ENCODE measurements at regions not wholly inside any gene's neighbourhood (a gene's known extent, or its start where the extent isn't known, plus 50 kb on each side); places are given as distances from the start of the nearest gene placed in this dataset.

GRCh38 chr6:145468534-145468933, 266.8 kb downstream of the EPM2A start (continued):
- no peak for TF ChIP-seq ZNF532 (CRISPR knock-in tag; IDR thresholded peaks at IDR 0.05; ENCODE audit: borderline replicate concordance)
- TF ChIP-seq, protein P1, sequence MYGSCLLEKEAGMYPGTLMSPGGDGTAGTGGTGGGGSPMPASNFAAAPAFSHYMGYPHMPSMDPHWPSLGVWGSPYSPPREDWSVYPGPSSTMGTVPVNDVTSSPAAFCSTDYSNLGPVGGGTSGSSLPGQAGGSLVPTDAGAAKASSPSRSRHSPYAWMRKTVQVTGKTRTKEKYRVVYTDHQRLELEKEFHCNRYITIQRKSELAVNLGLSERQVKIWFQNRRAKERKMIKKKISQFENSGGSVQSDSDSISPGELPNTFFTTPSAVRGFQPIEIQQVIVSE (CRISPR knock-in tag; IDR thresholded peaks at IDR 0.05; ENCODE audit: borderline replicate concordance): no peak
- no peak for TF ChIP-seq TP53 (CRISPR knock-in tag; IDR thresholded peaks at IDR 0.05)
- no peak for TF ChIP-seq GRHL2 (CRISPR knock-in tag; IDR thresholded peaks at IDR 0.05; ENCODE audit: insufficient replicate concordance, severe bottlenecking)
- no peak for TF ChIP-seq CREB1 (CRISPR knock-in tag; IDR thresholded peaks at IDR 0.05)

- Mint-ChIP-seq H3K4me3 (no peak overlapping the region), H3K36me3 (no peaks in the 10 kb centered on the region), H3K4me1 (no peaks in the 10 kb centered on the region), H3K27me3 (ENCODE audit: low read depth) (no peaks in the 10 kb centered on the region; the same call in 1 of the 2 replicates), H3K27ac (no peak overlapping the region), H3K9me3 (peaks cover 13% of the 10 kb centered on the region)
- no peak for TF ChIP-seq ZBTB21 (CRISPR knock-in tag; IDR thresholded peaks at IDR 0.05; ENCODE audit: borderline replicate concordance)
- TF ChIP-seq SP1 (CRISPR knock-in tag; conservative IDR thresholded peaks at IDR 0.05): no peak
- TF ChIP-seq ZNF317 (CRISPR knock-in tag; IDR thresholded peaks at IDR 0.05; ENCODE audit: borderline replicate concordance, low read depth): no peak
- TF ChIP-seq TCF7 (CRISPR knock-in tag; IDR thresholded peaks at IDR 0.05; ENCODE audit: low read depth): no peak
- TF ChIP-seq FOXJ3 (CRISPR knock-in tag; IDR thresholded peaks at IDR 0.05; ENCODE audit: borderline replicate concordance): no peak
- no peak for TF ChIP-seq ZNF425 (CRISPR knock-in tag; conservative IDR thresholded peaks at IDR 0.05)
- TF ChIP-seq SOX15 (CRISPR knock-in tag; IDR thresholded peaks at IDR 0.05): no peak
- TF ChIP-seq JUN (CRISPR knock-in tag; IDR thresholded peaks at IDR 0.05): no peak
- no peak for TF ChIP-seq ELF4 (CRISPR knock-in tag; IDR thresholded peaks at IDR 0.05; ENCODE audit: low read depth)
- TF ChIP-seq RELA (CRISPR knock-in tag; IDR thresholded peaks at IDR 0.05; ENCODE audit: borderline replicate concordance): no peak
- no peak for TF ChIP-seq ZNF263 (CRISPR knock-in tag; IDR thresholded peaks at IDR 0.05; ENCODE audit: low read depth)
- no peak for TF ChIP-seq NR2C2 (CRISPR knock-in tag; IDR thresholded peaks at IDR 0.05)
- CTCF ChIA-PET: no interaction called here
- POLR2A ChIA-PET: no interaction called here
- DNase-seq (ENCODE audit: low spot score): no peak
- ATAC-seq: no peak
Observed at GRCh38 chr6:145469021-145469420, 266.3 kb downstream of the EPM2A start.

DNA sequence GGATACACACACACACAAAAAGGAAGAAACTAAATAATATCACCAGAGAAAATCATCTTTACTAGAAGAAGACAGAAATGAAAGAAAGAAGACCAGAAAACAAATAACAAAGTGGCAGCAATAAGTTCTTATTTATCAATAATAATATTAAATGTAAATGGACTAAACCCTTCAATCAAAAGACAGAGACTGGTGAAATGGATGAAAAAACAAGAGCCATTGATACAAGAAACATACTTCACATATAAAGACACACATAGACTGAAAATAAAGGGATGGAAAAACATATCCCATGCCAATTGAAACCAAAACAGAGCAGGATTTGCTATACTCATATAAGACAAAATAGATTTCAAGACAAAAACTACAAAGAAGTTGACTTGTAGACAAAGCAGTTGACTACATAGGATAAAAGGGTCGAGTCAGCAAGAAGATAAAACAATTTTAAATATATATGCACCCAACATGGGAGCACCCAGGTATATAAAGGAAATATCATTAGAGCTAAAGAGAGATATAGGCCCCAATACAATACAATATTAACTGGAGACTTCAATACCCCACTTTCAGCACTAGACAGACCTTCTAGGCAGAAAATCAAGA, 259.4 kb downstream of the EPM2A start:
- Mint-ChIP-seq H3K4me3 (no peak overlapping the region), H3K36me3 (peaks cover 10% of the 10 kb centered on the region), H3K4me1 (no peaks in the 10 kb centered on the region), H3K27ac (no peak overlapping the region), H3K9me3 (peaks cover 59% of the 10 kb centered on the region), H3K27me3 (ENCODE audit: low read depth) (no peaks in the 10 kb centered on the region; the same call in 1 of the 2 replicates)
- DNase-seq (ENCODE audit: low spot score): no peak
- ChIA-PET POLR2A (no interaction called here), CTCF (no interaction called here)
- ATAC-seq: no peak
- TF ChIP-seq ZSCAN18 (CRISPR knock-in tag; IDR thresholded peaks at IDR 0.05): no peak
- TF ChIP-seq TEAD1 (CRISPR knock-in tag; IDR thresholded peaks at IDR 0.05): no peak
- no peak for TF ChIP-seq NFE2L1 (CRISPR knock-in tag; IDR thresholded peaks at IDR 0.05)
- TF ChIP-seq, protein P2, sequence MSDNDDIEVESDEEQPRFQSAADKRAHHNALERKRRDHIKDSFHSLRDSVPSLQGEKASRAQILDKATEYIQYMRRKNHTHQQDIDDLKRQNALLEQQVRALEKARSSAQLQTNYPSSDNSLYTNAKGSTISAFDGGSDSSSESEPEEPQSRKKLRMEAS (CRISPR knock-in tag; IDR thresholded peaks at IDR 0.05): no peak
- no peak for TF ChIP-seq RORB (CRISPR knock-in tag; IDR thresholded peaks at IDR 0.05)
- no peak for TF ChIP-seq ZNF423 (CRISPR knock-in tag; IDR thresholded peaks at IDR 0.05)
- TF ChIP-seq JAZF1 (CRISPR knock-in tag; IDR thresholded peaks at IDR 0.05): no peak
- no peak for TF ChIP-seq FOXK1 (CRISPR knock-in tag; IDR thresholded peaks at IDR 0.05)

Data from WTC11 (cell line).